Colonic mucosa (tissue), 4 donors: ENCODE measurements at regions not wholly inside any gene's neighbourhood (a gene's known extent, or its start where the extent isn't known, plus 50 kb on each side); places are given as distances from the start of the nearest gene placed in this dataset.

Experiments used
- DNase-seq: peaks from one replicate; pipeline ENCODE4 v3.0.0-alpha.2; 2020
- H3K27ac ChIP-seq: fragments of 200-600 bp; one replicate; pipeline ENCODE4 v1.8.0; 2021
- H3K27me3 ChIP-seq: fragments of 200-600 bp; one replicate; pipeline ENCODE4 v1.8.0; 2021
- H3K36me3 ChIP-seq: fragments of 200-600 bp; one replicate; pipeline ENCODE4 v1.8.0; 2021
- H3K4me1 ChIP-seq: fragments of 200-600 bp; one replicate; pipeline ENCODE4 v1.8.0; 2021; ENCODE audit warnings: mild to moderate bottlenecking
- H3K4me3 ChIP-seq: fragments of 200-600 bp; one replicate; pipeline ENCODE4 v1.8.0; 2021
- H3K9ac ChIP-seq, 2 donors: one replicate each; pipeline ENCODE4 v1.7.0; 2013; ENCODE audit warnings: control low read depth in 2 of 2, low read depth in 2 of 2, low read length in 2 of 2
- H3K9me3 ChIP-seq: fragments of 200-600 bp; one replicate; pipeline ENCODE4 v1.8.0; 2021
- intact Hi-C: fragments of 100-400 bp; cut with DNase I; formaldehyde crosslinking; loops from one replicate; pipeline ENCODE4 v1.14.1; 2022
- TF ChIP-seq, protein P1 (sequence below): fragments of 200-600 bp; IDR thresholded peaks from one replicate; pipeline ENCODE4 v1.8.0; 2022; ENCODE audit warnings: antibody characterized with exemption, mild to moderate bottlenecking
- donor health status: healthy.
- donor health status: DM: no; HTN: no; CAD: no.
- donor health status: DM: no; HTN: no; CAD: no.

DNA sequence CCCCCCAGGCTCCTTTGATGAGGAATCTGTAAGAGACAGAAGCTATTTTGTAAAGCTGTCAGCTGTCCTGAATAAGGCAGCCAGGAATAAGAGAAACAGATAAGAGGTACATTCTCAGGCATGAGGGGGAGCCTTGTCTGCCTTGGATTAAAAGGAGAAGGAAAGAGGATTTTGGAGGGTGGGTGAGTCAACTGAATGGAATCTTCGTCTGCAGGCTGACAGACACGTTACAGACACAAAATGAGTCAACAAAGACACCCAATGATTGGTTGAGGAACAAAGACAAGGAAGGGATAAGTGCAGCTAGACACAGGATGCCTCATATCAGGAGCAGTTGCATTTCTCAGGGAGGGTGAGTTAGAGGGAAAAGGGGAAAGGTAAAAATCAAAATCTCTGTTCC lies 162.5 kb downstream of the OLFM4 start:
- H3K36me3 ChIP-seq: no peaks in the 10 kb centered on the region
- no peak overlapping the region for H3K27ac ChIP-seq
- intact Hi-C loops: no loop called here
- no peak overlapping the region for H3K4me3 ChIP-seq
- H3K27me3 ChIP-seq: no peaks in the 10 kb centered on the region
- no peaks in the 10 kb centered on the region for H3K4me1 ChIP-seq
- no peaks in the 10 kb centered on the region for H3K9me3 ChIP-seq
- no peak for DNase-seq
- TF ChIP-seq, protein P1, sequence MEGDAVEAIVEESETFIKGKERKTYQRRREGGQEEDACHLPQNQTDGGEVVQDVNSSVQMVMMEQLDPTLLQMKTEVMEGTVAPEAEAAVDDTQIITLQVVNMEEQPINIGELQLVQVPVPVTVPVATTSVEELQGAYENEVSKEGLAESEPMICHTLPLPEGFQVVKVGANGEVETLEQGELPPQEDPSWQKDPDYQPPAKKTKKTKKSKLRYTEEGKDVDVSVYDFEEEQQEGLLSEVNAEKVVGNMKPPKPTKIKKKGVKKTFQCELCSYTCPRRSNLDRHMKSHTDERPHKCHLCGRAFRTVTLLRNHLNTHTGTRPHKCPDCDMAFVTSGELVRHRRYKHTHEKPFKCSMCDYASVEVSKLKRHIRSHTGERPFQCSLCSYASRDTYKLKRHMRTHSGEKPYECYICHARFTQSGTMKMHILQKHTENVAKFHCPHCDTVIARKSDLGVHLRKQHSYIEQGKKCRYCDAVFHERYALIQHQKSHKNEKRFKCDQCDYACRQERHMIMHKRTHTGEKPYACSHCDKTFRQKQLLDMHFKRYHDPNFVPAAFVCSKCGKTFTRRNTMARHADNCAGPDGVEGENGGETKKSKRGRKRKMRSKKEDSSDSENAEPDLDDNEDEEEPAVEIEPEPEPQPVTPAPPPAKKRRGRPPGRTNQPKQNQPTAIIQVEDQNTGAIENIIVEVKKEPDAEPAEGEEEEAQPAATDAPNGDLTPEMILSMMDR: no peak
- H3K9ac ChIP-seq: no peak overlapping the region

DNA sequence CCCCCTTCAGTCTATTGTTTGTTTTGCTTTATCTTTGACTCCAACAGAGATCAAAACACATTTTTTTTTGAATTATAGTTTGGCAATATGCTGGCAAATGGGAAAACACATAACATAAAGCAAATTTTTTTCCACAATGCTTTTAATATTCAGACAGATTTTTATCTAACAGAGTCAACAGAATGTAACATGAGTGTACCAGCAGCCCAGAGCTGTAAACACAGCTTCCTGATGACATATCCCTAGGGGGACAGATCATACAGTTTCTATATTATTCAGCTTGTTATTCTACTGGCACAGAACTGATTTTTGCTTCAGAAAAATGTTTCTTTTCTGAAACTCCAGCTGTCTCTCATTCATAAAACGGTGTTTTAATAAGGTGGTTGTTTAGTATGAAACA lies 168.8 kb downstream of the OLFM4 start:
- no peak overlapping the region for H3K27ac ChIP-seq
- intact Hi-C loops: no loop called here
- H3K4me1 ChIP-seq: no peaks in the 10 kb centered on the region
- DNase-seq: no peak
- peaks cover 15% of the 10 kb centered on the region for H3K27me3 ChIP-seq
- TF ChIP-seq, protein P1: no peak
- no peaks in the 10 kb centered on the region for H3K9me3 ChIP-seq
- no peak overlapping the region for H3K9ac ChIP-seq
- no peak overlapping the region for H3K4me3 ChIP-seq
- no peaks in the 10 kb centered on the region for H3K36me3 ChIP-seq

DNA sequence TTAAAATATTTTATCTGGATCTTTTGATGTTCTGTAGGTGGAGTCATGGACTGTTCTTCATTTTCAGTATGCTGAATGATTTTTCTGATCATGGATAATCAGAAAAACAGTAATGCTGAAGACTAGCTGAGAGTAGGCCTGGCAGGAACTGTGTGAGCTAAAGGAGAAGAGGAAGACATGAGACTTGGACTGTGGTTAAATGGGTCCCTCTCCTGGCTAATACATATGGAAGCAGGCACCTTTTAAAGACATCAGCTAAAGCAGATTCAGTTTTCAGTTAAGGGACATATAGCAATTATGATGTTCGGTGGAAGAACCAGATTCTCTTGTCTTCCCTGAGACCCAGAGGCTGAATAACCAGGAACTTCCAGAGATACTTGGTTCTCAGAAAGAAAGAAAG lies 169.4 kb downstream of the OLFM4 start:
- TF ChIP-seq, protein P1: no peak
- Histone ChIP-seq H3K27me3 (peaks cover 19% of the 10 kb centered on the region), H3K27ac (no peak overlapping the region), H3K36me3 (no peaks in the 10 kb centered on the region), H3K4me3 (no peak overlapping the region), H3K9ac (no peak overlapping the region), H3K4me1 (no peaks in the 10 kb centered on the region), H3K9me3 (no peaks in the 10 kb centered on the region)
- no peak for DNase-seq
- intact Hi-C loops: no loop called here

DNA sequence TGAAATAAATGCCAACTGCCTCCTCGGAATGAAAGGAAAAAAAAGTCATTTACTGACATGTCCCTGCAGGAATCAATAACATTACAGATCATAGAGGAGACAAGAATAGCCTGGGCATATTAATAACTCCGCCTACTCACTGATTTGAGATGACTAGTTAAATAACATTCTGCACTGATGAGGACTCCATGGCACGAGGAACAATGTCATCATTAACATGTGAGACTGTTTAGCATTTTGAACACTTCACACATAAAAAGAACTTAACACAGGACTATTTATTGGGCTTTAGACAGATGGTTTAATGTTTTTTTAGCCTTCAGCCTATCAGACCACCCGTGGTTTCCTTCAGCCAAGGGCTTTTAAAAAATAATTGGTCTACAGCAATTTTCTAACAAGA lies 170.1 kb downstream of the OLFM4 start:
- H3K4me1 ChIP-seq: no peaks in the 10 kb centered on the region
- no peak overlapping the region for H3K27ac ChIP-seq
- H3K27me3 ChIP-seq: peaks cover 19% of the 10 kb centered on the region
- DNase-seq: no peak
- H3K36me3 ChIP-seq: no peaks in the 10 kb centered on the region
- TF ChIP-seq, protein P1: no peak
- H3K4me3 ChIP-seq: no peak overlapping the region
- H3K9me3 ChIP-seq: no peaks in the 10 kb centered on the region
- intact Hi-C loops: no loop called here
- no peak overlapping the region for H3K9ac ChIP-seq

DNA sequence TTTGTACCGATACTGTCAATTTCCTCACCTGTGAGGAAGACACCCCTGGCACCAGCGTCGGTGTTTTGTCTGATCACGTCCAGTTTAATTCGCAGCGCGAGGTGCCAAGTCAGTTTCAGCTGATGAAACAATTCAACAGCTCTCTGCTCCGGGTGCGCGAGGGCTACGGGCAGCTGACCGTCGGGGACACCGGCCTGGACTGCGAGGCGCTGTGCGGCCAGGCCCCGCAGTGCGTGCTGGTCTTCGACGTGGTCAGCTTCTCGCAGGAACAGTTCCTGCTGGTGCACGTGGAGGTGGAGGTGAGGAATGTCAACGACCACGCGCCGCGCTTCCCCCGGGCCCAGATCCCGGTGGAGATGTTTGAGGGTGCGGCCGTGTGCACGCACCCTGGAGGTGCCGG lies 171.5 kb downstream of the OLFM4 start:
- peaks cover 19% of the 10 kb centered on the region for H3K27me3 ChIP-seq

More for the DNA sequence above, 171.5 kb downstream of the OLFM4 start:
- H3K9me3 ChIP-seq: no peaks in the 10 kb centered on the region
- DNase-seq: no peak
- H3K9ac ChIP-seq: no peak overlapping the region
- no peaks in the 10 kb centered on the region for H3K36me3 ChIP-seq
- TF ChIP-seq, protein P1: no peak
- no peak overlapping the region for H3K27ac ChIP-seq
- intact Hi-C loops: no loop called here
- H3K4me1 ChIP-seq: no peaks in the 10 kb centered on the region
- H3K4me3 ChIP-seq: no peak overlapping the region
